ENCODE measurements at regions not wholly inside any gene's neighbourhood (a gene's known extent, or its start where the extent isn't known, plus 50 kb on each side); places are given as distances from the start of the nearest gene placed in this dataset.
A peak's percentile ranks its signal among the peaks of the same experiment; 100 is the strongest.

DNA sequence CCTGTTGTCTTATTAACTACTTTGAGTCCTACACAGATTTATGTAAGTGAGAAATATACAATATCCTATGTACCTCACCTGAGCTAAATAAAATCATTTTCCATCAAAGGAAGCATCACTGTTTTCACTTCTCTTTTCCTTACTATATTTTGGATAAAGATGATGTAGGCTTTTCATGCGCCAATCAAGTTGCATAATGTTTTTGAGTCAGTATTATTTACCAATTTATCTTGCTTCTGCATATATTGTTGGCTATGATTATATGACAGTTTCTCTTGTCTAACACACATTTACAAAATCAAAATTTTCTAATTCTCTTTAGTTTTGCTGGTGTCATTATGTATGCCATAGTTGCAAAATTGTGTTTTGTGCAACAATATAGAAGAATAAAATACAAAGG lies 67.9 kb upstream of the FRY start:
- no peak for TF ChIP-seq CTCF (conservative IDR thresholded peaks at IDR 0.05; ENCODE audit: low read depth, low read length)
- DNase-seq (ENCODE audit: low read depth): no peak
- no peak overlapping the region for H3K4me3 ChIP-seq (ENCODE audit: low read depth, low read length)

- no peak for DNase-seq (ENCODE audit: low read depth)
- no peak overlapping the region for H3K4me3 ChIP-seq (ENCODE audit: low read depth, low read length)
- TF ChIP-seq CTCF (conservative IDR thresholded peaks at IDR 0.05; ENCODE audit: low read depth, low read length): no peak
Observed at GRCh38 chr13:31964168-31964567, 67.4 kb upstream of the FRY start.

DNA sequence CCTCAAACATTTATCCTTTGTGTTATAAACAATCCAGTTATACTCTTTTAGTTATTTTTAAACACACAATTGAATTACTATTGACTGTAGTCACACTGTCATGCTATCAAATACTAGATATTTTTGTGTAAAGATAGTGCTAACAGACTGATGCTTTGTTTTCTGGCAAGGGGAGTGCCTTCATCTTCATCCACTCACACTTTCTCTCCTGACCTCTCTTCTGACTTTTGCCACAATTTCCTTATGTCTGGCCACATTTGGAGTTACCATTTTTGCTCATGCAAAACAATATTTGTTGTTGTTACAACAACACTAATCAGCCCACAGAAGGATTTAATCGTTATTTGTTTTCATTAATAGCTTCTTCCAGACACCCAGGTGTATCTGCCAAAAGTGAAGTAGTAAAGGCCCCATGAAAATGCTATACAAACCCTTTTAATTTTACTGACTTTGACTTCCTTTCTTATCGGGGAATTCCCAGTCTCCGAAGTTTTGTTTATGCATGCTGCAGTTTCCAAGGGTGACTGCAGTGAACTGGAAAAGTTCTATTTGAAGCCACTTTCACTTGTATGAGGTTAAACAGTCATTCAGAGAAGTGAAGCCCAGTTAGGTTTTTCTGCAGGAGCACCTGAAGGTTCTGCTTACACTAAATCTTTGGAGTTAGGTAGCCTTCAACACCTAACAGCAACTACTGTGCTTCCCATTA lies 66.1 kb upstream of the FRY start:
- TF ChIP-seq CTCF (conservative IDR thresholded peaks at IDR 0.05; ENCODE audit: low read depth, low read length): no peak
- H3K4me3 ChIP-seq (ENCODE audit: low read depth, low read length): no peak overlapping the region
- DNase-seq (ENCODE audit: low read depth): peak; percentile 87

DNA sequence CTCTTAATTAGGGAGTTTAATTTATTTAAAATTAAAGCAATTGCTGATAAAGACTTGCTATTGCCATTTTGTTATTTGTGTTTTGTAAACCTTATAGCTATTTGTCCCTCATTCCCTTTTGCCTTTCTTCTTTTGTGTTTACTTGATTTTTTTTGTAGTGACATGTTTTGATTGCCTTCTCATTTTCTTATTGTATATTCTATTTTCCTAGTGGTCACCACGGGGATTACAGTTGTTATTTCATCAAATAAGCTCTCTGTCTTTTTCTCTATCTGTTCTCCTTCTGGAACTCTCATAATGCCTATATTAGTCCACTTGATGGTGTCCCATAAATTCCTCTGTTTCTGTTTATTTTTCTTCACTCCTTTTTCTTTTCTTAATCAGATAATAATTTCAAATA lies 64.4 kb upstream of the FRY start:
- no peak for DNase-seq (ENCODE audit: low read depth)
- no peak overlapping the region for H3K4me3 ChIP-seq (ENCODE audit: low read depth, low read length)
- TF ChIP-seq CTCF (conservative IDR thresholded peaks at IDR 0.05; ENCODE audit: low read depth, low read length): no peak

GRCh38 chr13:31968473-31968872 lies 63.1 kb upstream of the FRY start:
- TF ChIP-seq CTCF (conservative IDR thresholded peaks at IDR 0.05; ENCODE audit: low read depth, low read length): no peak
- H3K4me3 ChIP-seq (ENCODE audit: low read depth, low read length): no peak overlapping the region
- DNase-seq (ENCODE audit: low read depth): no peak

GRCh38 chr13:31970231-31970930 lies 61.2 kb upstream of the FRY start:
- TF ChIP-seq CTCF (conservative IDR thresholded peaks at IDR 0.05; ENCODE audit: low read depth, low read length): no peak
- DNase-seq (ENCODE audit: low read depth): no peak
- H3K4me3 ChIP-seq (ENCODE audit: low read depth, low read length): no peak overlapping the region

GRCh38 chr13:31972453-31972852 lies 59.1 kb upstream of the FRY start:
- TF ChIP-seq CTCF (conservative IDR thresholded peaks at IDR 0.05; ENCODE audit: low read depth, low read length): no peak
- no peak for DNase-seq (ENCODE audit: low read depth)
- H3K4me3 ChIP-seq (ENCODE audit: low read depth, low read length): no peak overlapping the region
